GM18868 (cell line): ENCODE measurements at regions not wholly inside any gene's neighbourhood (a gene's known extent, or its start where the extent isn't known, plus 50 kb on each side); places are given as distances from the start of the nearest gene placed in this dataset.

Source experiments
- ATAC-seq: cut with Tn5 transposase; IDR thresholded peaks from one replicate; pipeline ENCODE4 v1.9.1; 2021; ENCODE audit warnings: mild to moderate bottlenecking, moderate library complexity; ENCODE audit not compliant: unreplicated experiment

DNA sequence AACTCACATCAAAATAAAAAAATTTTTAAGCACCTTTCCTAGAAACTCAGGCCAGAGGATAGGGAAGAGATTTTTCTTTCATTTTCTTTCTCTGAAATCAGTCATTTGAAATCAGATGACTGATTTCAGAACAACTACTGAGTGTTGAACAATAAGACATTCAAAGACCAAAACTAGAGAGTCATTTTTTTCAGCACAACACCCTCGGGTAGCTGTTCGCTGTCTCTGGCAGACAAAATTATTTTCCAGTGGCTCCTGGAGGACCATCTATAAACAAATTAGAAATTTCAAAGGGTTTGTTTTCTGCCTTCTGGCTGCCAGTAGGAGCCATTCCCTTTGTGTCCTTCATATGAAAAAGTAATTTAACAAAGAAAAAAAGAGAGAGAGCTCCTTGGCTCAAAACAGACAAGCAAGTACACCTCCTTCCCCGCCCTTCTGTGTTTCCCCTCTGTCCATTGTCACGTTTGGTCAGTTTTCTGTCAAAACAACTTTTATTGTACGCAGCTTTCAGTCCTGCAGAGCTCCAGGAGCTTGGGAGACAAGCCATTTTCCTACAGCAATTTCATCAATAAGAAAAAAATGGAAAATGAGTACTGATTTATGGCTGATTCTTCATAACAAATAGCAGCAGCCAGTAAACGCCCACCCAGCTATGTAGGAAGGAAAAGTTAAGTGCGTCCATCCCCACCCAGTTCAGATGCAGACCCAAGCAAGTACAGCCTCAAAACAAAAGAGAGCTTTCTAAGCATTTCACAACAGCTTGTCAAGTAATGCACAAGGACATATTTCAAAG lies 405.2 kb downstream of the ZNF608 start:
- peak; percentile 40 for ATAC-seq

- ATAC-seq = no peak
These were observed 408.4 kb downstream of the ZNF608 start for GRCh38 chr5:124337996-124338395.

- ATAC-seq = no peak
These were observed 413.0 kb downstream of the ZNF608 start for GRCh38 chr5:124333298-124333979.

- no peak for ATAC-seq
These were observed 414.2 kb downstream of the ZNF608 start for GRCh38 chr5:124332273-124332672.

DNA sequence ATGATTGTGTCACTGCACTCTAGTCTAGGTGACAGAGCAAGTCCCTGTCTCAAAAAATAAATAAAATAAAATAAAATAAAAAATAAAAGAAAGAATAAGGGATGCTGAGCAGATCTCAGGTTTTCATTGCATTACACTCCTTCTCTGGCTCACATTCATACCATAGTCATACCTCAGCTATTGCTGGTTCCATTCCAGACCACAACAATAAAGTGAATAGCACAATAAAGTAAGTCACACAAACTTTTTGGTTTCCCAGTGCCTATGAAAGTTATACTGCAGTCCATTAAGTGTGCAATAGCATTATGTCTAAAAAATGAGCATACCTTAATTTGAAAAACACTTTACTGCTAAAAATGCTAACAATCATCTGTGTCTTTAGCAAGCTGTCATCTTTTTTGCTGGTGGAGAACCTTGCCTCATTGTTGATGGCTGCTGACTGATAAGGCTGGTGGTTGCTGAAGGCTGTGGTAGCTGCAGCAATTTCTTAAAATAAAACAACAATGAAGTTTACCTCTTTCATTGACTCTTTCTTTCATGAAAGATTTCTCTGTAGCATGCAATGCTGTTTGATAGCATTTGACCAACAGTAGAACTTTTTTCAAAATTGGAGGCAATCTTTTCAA lies 415.7 kb downstream of the ZNF608 start:
- no peak for ATAC-seq

GRCh38 chr5:124328201-124328600 lies 418.2 kb downstream of the ZNF608 start:
- ATAC-seq = no peak

- ATAC-seq = no peak
These were observed 427.8 kb downstream of the ZNF608 start for GRCh38 chr5:124318661-124319060.

GRCh38 chr5:124317451-124317850 lies 429.0 kb downstream of the ZNF608 start:
- no peak for ATAC-seq

- ATAC-seq = no peak
These were observed 430.6 kb downstream of the ZNF608 start for GRCh38 chr5:124315741-124316415.

DNA sequence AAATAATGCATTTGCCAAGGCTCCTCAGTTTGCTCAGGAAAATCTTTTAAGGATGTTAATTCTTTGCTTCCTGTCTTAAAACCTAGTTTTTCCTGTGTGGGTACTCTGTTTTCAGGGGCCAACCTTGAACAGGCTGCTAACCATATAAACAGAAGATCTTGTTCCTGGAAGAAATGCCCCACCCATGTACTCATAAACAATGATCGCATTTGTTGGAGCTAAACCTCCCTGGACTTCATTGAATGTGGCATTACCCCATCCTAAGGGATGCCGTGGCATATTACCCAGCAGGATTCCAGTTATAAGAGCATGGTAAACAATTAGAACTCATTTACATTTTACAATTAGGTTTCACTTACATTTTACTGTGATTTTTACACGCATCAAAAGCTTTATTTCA lies 436.0 kb downstream of the ZNF608 start:
- ATAC-seq = no peak

DNA sequence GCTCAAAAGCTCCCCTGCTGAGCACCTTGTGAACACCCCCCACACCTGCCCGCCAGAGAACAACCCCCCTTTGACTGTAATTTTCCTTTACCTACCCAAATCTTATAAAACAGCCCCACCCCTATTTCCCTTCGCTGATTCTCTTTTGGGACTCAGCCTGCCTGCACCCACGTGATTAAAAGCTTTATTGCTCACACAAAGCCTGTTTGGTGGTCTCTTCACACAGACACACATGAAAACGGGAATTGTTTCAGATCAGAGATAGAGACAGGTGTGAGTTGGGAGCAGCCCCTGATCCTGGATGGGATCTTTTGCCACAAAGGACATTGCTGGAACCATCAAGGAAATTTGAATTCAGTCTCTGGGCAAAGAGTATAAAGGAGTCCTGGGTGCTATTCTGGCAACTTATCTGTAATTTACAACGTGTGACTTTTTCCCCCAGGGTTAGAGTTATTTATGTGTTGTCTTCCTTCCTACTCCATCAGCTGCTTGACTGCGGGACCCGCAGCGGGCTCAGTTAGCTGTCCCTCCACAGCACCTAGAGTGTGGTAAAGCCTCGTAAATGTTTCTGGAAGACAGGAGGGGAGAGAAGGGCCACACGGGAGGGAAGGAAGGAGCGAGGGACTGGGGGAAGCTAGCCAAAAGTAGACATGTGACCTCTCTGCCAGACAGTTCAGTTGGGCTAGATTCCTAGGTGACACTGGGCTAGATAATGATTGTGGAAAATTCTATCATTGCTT lies 437.0 kb downstream of the ZNF608 start:
- ATAC-seq = no peak

DNA sequence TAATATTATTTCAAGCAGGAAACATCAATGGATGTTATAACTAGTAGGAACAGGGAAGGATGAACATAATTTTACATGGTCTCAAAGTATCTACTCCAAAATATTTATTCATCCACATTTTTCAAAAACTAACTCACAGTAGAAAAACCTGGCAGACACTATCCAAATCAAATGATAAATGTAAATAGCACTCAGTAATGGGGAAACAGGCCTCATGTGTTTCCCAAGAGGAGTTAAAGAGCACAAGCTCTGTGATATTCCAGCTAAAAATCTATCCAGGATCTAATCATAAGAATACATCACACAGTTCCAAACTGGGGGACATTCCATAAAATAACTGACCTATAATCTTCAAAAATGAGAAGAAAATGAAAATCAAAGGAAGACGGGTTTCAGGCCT lies 443.1 kb downstream of the ZNF608 start:
- ATAC-seq = no peak

- no peak for ATAC-seq
These were observed 443.9 kb downstream of the ZNF608 start for GRCh38 chr5:124302533-124302932.

DNA sequence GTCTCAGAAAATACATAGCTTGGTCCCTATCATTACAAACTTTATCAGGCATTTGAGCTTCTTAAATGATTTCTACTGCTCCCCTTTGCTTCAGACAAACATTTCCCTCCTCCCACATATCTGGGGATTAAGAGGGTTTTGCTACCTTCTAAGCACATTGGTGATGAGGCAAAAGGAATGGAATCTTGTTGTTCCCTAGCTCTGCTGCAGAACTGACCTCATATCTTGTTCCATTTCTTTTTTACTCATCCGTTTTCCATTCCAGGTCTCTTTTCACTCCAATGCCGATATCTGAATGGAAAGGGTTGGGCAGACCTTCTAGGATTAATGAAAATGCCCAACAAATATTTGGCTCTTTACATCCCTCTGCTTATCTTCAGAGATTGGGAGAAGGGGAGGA lies 444.6 kb downstream of the ZNF608 start:
- ATAC-seq = no peak

GRCh38 chr5:124300815-124301621 lies 445.4 kb downstream of the ZNF608 start:
- ATAC-seq = no peak

DNA sequence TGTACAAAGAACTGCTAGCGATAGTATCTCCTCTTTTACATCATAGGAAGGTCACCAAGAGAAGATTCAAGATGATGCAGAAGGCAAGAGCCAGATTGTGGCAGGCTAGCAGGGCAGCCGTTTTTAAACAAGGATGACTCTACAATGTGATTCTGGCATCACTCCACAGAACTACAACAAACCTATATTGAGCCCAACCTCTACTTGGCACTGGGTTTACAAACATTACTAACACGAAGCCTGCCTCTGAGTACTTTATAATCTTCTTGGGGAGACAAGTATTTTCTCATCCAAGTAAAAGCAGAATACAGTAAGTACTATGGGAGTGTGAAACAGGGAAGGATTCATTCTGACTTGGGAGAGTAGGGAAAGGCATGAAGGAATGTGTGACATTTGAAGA lies 448.6 kb downstream of the ZNF608 start:
- no peak for ATAC-seq

GRCh38 chr5:124292322-124292855 lies 454.1 kb downstream of the ZNF608 start:
- no peak for ATAC-seq

- ATAC-seq = no peak
These were observed 456.7 kb downstream of the ZNF608 start for GRCh38 chr5:124289641-124290311.

GRCh38 chr5:124289130-124289529 lies 457.3 kb downstream of the ZNF608 start:
- ATAC-seq = no peak
